KBM-7 (cell line): ENCODE measurements at regions not wholly inside any gene's neighbourhood (a gene's known extent, or its start where the extent isn't known, plus 50 kb on each side); places are given as distances from the start of the nearest gene placed in this dataset.

Experiments
- DNase-seq: peaks from one replicate; pipeline ENCODE4 v3.0.0-alpha.2; 2015
- in situ Hi-C: fragments of 300-500 bp; cut with MboI; formaldehyde crosslinking; loops from 2 replicates; pipeline ENCODE4 v1.14.3; 2020; ENCODE audit warnings: low sequenced_read_pairs, low pct_unique_long_range_greater_than_20kb, mixed read lengths

- in situ Hi-C loops: no loop called here
- DNase-seq: no peak
Measured at GRCh38 chr14:98470663-98471062, 801.3 kb downstream of the BCL11B start.

- no peak for DNase-seq
- in situ Hi-C loops: no loop called here
Measured at GRCh38 chr14:98474900-98475299, 797.1 kb downstream of the BCL11B start.

GRCh38 chr14:98477935-98478334, 794.1 kb downstream of the BCL11B start:
- no peak for DNase-seq
- in situ Hi-C loops: no loop called here

- in situ Hi-C loops: no loop called here
- no peak for DNase-seq
Measured at GRCh38 chr14:98489115-98489514, 782.9 kb downstream of the BCL11B start.

GRCh38 chr14:98494582-98494981, 777.4 kb downstream of the BCL11B start:
- in situ Hi-C loops: no loop called here
- no peak for DNase-seq

- DNase-seq: no peak
- in situ Hi-C loops: no loop called here
Measured at GRCh38 chr14:98498019-98498885, 773.7 kb downstream of the BCL11B start.

- DNase-seq: no peak
- in situ Hi-C loops: no loop called here
Measured at GRCh38 chr14:98501335-98501734, 770.7 kb downstream of the BCL11B start.

- DNase-seq: no peak
- in situ Hi-C loops: no loop called here
Measured at GRCh38 chr14:98501836-98502235, 770.2 kb downstream of the BCL11B start.

GRCh38 chr14:98503086-98503815, 768.7 kb downstream of the BCL11B start:
- in situ Hi-C loops: no loop called here

GRCh38 chr14:98507264-98507663, 764.7 kb downstream of the BCL11B start:
- in situ Hi-C loops: no loop called here
- DNase-seq: no peak

More at GRCh38 chr14:98503086-98503815, 768.7 kb downstream of the BCL11B start:
- no peak for DNase-seq

GRCh38 chr14:98510392-98510791, 761.6 kb downstream of the BCL11B start:
- no peak for DNase-seq
- in situ Hi-C loops: no loop called here

- in situ Hi-C loops: no loop called here
- no peak for DNase-seq
Measured at GRCh38 chr14:98512501-98513251, 759.3 kb downstream of the BCL11B start.

- no peak for DNase-seq
Measured at GRCh38 chr14:98513558-98513957, 758.4 kb downstream of the BCL11B start.

GRCh38 chr14:98514016-98514415, 758.0 kb downstream of the BCL11B start:
- in situ Hi-C loops: no loop called here
- DNase-seq: no peak

More at GRCh38 chr14:98513558-98513957, 758.4 kb downstream of the BCL11B start:
- in situ Hi-C loops: no loop called here

- in situ Hi-C loops: no loop called here
- DNase-seq: no peak
Measured at GRCh38 chr14:98536256-98536655, 735.7 kb downstream of the BCL11B start.

- no peak for DNase-seq
- in situ Hi-C loops: no loop called here
Measured at GRCh38 chr14:98542316-98542715, 729.7 kb downstream of the BCL11B start.

- no peak for DNase-seq
- in situ Hi-C loops: no loop called here
Measured at GRCh38 chr14:98543074-98543473, 728.9 kb downstream of the BCL11B start.

GRCh38 chr14:98544174-98544573, 727.8 kb downstream of the BCL11B start:
- no peak for DNase-seq
- in situ Hi-C loops: no loop called here

- DNase-seq: no peak
- in situ Hi-C loops: no loop called here
Measured at GRCh38 chr14:98545181-98545580, 726.8 kb downstream of the BCL11B start.
